ENCODE measurements at regions not wholly inside any gene's neighbourhood (a gene's known extent, or its start where the extent isn't known, plus 50 kb on each side); places are given as distances from the start of the nearest gene placed in this dataset.

DNA sequence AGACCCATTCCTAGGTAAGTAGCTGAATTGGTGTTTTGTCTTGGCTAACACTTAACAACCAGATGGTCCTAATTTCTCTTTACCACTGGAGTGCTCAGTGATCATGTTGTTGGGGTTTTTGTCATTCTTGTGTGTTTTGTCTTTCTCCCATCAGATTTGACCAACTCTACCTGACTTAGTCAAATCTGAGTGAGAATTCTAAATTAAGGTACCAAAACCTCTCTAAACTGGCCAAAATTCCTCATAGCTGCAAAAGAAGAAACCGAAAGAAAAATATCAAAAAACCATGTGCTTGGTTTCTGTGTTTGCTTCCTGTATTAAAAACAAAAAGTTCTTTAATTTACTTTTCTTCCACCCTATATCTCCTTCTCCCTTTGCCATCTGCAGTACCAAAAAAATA, 350.7 kb upstream of the SPHKAP start:
- TF ChIP-seq, protein P1, sequence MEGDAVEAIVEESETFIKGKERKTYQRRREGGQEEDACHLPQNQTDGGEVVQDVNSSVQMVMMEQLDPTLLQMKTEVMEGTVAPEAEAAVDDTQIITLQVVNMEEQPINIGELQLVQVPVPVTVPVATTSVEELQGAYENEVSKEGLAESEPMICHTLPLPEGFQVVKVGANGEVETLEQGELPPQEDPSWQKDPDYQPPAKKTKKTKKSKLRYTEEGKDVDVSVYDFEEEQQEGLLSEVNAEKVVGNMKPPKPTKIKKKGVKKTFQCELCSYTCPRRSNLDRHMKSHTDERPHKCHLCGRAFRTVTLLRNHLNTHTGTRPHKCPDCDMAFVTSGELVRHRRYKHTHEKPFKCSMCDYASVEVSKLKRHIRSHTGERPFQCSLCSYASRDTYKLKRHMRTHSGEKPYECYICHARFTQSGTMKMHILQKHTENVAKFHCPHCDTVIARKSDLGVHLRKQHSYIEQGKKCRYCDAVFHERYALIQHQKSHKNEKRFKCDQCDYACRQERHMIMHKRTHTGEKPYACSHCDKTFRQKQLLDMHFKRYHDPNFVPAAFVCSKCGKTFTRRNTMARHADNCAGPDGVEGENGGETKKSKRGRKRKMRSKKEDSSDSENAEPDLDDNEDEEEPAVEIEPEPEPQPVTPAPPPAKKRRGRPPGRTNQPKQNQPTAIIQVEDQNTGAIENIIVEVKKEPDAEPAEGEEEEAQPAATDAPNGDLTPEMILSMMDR (IDR thresholded peaks at IDR 0.05), result no peak
- H3K4me3 Mint-ChIP-seq (ENCODE audit: unreplicated experiment), result no peak overlapping the region
- H3K36me3 Mint-ChIP-seq (ENCODE audit: unreplicated experiment), result no peaks in the 10 kb centered on the region
- no peak overlapping the region for H3K27ac Mint-ChIP-seq (ENCODE audit: unreplicated experiment)
- peaks cover 23% of the 10 kb centered on the region for H3K9me3 Mint-ChIP-seq (ENCODE audit: unreplicated experiment)
- DNase-seq (ENCODE audit: extremely low spot score, unreplicated experiment), result no peak
- no peaks in the 10 kb centered on the region for H3K27me3 Mint-ChIP-seq (ENCODE audit: unreplicated experiment)
- H3K4me1 Mint-ChIP-seq (ENCODE audit: unreplicated experiment), result no peaks in the 10 kb centered on the region

DNA sequence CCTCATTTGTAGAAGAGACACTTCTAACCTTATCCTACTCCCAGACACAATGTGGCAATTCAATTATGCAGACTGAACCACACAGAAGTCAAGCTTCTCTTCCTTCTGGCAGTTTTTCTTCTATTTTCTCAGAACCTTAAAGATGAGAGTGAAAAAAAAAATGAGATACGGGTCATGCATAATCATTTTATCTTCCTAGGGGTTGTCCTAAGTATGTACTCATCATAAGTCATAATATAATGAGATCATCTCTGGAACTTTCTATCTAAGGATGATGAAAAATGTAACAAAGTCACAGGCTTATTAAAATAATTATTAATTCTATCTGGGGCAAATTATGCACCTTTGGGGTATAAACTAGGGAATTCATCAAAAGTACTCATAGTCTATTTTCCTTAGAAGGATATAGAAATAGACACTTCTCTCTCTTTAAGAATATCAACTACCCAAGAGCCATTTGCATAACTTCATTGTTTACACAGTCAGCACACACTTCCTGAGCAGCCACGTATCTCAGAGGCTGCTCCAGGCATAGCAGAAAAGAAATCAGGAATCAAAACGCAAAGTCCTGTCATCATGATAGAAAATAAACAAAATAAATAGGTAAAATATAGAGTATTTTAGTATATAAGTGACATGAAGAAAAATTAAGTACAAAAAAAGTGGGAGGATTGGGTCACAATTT, 345.9 kb upstream of the SPHKAP start:
- no peak overlapping the region for H3K27ac Mint-ChIP-seq (ENCODE audit: unreplicated experiment)
- DNase-seq (ENCODE audit: extremely low spot score, unreplicated experiment), result no peak
- H3K36me3 Mint-ChIP-seq (ENCODE audit: unreplicated experiment), result no peaks in the 10 kb centered on the region
- H3K4me1 Mint-ChIP-seq (ENCODE audit: unreplicated experiment), result no peaks in the 10 kb centered on the region
- H3K9me3 Mint-ChIP-seq (ENCODE audit: unreplicated experiment), result peaks cover 14% of the 10 kb centered on the region
- H3K27me3 Mint-ChIP-seq (ENCODE audit: unreplicated experiment), result no peaks in the 10 kb centered on the region
- H3K4me3 Mint-ChIP-seq (ENCODE audit: unreplicated experiment), result no peak overlapping the region
- TF ChIP-seq, protein P1 (IDR thresholded peaks at IDR 0.05), result no peak

GRCh38 chr2:228526687-228527086, 345.2 kb upstream of the SPHKAP start:
- H3K27ac Mint-ChIP-seq (ENCODE audit: unreplicated experiment), result no peak overlapping the region
- no peaks in the 10 kb centered on the region for H3K4me1 Mint-ChIP-seq (ENCODE audit: unreplicated experiment)
- DNase-seq (ENCODE audit: extremely low spot score, unreplicated experiment), result no peak
- H3K9me3 Mint-ChIP-seq (ENCODE audit: unreplicated experiment), result peaks cover 18% of the 10 kb centered on the region
- TF ChIP-seq, protein P1 (IDR thresholded peaks at IDR 0.05), result no peak
- no peaks in the 10 kb centered on the region for H3K36me3 Mint-ChIP-seq (ENCODE audit: unreplicated experiment)
- no peaks in the 10 kb centered on the region for H3K27me3 Mint-ChIP-seq (ENCODE audit: unreplicated experiment)
- H3K4me3 Mint-ChIP-seq (ENCODE audit: unreplicated experiment), result no peak overlapping the region

DNA sequence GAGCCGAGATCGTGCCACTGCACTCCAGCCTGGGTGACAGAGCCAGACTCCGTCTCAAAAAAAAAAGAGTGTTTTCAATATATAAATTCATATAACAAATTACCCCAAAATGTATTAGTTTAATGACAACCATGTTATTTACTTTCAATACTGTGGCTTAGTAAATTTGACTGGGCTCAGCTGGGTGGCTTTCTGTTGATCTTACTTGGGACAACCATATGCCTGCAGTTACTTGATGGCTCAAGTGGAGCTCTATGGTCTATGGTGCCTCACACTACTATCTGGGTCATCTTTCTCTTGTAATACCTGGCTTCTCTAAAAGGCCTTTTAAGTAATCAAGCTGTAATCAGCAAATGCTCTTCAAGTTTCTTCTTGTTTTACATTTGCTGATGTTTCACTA, 341.5 kb upstream of the SPHKAP start:
- H3K4me1 Mint-ChIP-seq (ENCODE audit: unreplicated experiment), result no peaks in the 10 kb centered on the region
- DNase-seq (ENCODE audit: extremely low spot score, unreplicated experiment), result no peak
- H3K27me3 Mint-ChIP-seq (ENCODE audit: unreplicated experiment), result no peaks in the 10 kb centered on the region
- H3K27ac Mint-ChIP-seq (ENCODE audit: unreplicated experiment), result no peak overlapping the region
- no peaks in the 10 kb centered on the region for H3K36me3 Mint-ChIP-seq (ENCODE audit: unreplicated experiment)
- H3K4me3 Mint-ChIP-seq (ENCODE audit: unreplicated experiment), result no peak overlapping the region
- TF ChIP-seq, protein P1 (IDR thresholded peaks at IDR 0.05), result no peak
- peaks cover 27% of the 10 kb centered on the region for H3K9me3 Mint-ChIP-seq (ENCODE audit: unreplicated experiment)

- H3K27ac Mint-ChIP-seq (ENCODE audit: unreplicated experiment), result no peak overlapping the region
- no peaks in the 10 kb centered on the region for H3K4me1 Mint-ChIP-seq (ENCODE audit: unreplicated experiment)
- no peaks in the 10 kb centered on the region for H3K27me3 Mint-ChIP-seq (ENCODE audit: unreplicated experiment)
- no peak overlapping the region for H3K4me3 Mint-ChIP-seq (ENCODE audit: unreplicated experiment)
- no peaks in the 10 kb centered on the region for H3K36me3 Mint-ChIP-seq (ENCODE audit: unreplicated experiment)
- H3K9me3 Mint-ChIP-seq (ENCODE audit: unreplicated experiment), result peaks cover 27% of the 10 kb centered on the region
- no peak for DNase-seq (ENCODE audit: extremely low spot score, unreplicated experiment)
- TF ChIP-seq, protein P1 (IDR thresholded peaks at IDR 0.05), result no peak
Measured at GRCh38 chr2:228522276-228522675, 340.8 kb upstream of the SPHKAP start.

All from osteocyte (in vitro differentiated cells).